ENCODE measurements at regions not wholly inside any gene's neighbourhood (a gene's known extent, or its start where the extent isn't known, plus 50 kb on each side); places are given as distances from the start of the nearest gene placed in this dataset.

- no peak for DNase-seq
Observed at GRCh38 chr21:15151385-15152103, 86.7 kb upstream of the NRIP1 start.

- no peak for DNase-seq
Observed at GRCh38 chr21:15152591-15152990, 87.8 kb upstream of the NRIP1 start.

DNA sequence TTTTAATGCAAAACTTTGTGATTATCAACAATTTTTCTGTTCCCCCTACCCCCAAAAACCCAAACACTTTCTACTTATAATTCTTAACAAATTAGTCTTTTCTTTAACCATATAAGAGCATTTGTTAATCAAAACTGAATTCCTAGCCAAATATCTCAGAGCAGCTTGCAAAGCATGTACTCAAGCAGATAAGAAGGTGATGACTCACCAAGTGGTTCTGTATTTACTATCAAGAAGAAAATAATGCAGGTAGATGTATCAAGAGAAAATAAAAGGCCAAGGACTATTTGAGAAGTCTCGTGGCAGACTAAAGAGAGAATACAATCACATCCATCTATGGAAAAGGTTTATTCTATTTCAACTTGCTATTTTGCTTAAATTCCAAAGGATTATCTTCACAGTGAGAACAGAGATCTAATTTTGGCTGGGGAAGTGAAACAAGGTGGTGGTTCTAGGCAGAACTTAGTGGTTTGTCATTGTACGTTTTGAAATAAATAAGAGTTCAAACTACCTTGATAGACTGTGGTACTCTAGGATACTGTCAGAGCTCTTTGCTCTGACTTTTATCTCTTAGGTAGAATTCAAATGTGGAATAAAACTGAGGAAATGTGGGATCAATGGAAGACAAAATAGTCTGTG is 94.7 kb upstream of the NRIP1 start:
- DNase-seq = no peak

GRCh38 chr21:15160136-15160535 is 95.3 kb upstream of the NRIP1 start:
- DNase-seq = no peak

DNA sequence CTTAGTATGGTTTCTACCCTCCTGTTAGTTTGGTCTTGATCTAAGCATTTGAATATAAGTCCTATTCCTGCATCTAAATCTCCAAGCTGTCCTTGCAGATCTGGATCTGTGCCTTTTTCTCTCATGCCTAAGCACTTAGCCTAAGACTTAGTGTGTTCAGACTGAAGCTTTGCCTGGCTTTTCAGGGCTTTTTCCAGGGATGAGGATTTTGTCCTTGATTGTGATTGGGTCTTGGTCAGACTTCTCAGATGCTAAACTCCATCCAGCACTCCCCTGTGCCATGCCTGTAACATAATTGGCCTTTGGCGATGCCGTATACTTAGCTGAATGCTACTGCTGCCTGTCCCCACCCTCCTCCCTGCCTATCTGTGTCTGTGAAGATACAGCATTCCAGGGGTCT is 98.1 kb upstream of the NRIP1 start:
- no peak for DNase-seq

DNA sequence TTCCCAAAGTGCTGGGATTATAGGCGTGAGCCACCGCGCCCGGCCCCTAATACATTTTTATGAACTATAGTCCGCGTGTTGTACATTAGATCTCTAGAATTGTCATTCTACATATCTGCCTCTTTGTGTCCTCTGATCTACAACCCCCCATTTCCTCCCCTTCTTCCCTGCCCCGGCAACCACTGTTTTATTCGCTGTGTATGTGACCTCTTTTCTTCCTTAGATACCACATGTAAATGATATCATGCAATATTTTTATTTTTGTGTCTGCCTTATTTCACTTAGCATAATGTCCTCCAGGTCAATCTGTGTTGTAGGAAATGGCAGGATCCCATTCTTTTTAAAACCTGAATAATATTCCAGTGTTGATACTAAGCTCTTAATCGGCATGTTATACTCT is 99.5 kb upstream of the NRIP1 start:
- no peak for DNase-seq

DNA sequence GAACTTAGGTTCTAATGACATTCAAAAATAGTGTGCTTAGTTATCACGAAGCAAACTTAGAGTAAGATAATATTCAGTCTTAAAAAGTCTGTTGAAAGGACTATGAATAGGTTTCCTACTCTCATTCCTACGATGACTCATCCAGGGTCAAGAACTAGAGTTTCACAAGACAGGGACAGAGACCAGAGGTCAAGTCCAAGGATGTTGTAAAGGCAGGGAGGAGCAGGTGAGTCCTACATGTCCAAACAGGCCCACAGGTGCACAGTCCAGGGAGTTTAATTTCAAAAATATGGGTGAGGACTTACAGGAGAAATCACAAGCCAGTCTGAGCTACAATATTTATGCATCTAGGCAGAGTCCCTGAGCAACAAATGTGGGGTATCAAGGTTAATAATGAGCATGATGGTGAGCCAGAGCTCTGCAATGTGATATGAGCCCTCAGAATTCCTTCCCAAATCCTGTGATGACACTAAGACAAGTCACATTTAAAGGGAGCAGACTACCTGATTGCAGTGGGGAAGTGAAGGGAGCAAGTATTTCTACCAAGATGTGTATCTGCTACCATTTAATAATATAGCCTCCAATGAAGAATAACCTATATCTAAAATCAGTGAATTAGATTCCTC is 100.0 kb upstream of the NRIP1 start:
- DNase-seq = no peak

GRCh38 chr21:15170614-15171013 is 105.8 kb upstream of the NRIP1 start:
- DNase-seq = no peak

DNA sequence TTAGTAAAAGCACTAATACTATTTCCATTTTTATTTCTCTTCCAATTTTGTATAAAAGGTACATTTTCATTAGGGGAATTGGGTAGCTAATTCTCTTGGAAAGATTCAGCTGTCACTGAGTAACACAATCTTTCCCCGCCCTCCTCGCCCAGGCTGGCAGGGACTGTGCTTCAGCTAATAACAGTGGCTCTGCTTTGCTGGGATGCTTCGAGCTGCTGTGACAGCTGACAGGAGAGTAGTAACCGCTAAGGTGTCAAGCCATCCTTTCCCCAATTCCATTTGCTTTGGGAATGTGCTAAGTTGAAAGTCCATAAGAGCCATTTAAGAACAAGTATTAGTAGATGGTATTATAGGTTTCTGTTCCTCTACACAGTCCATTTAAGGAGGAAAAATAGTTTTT is 106.7 kb upstream of the NRIP1 start:
- DNase-seq = no peak

- DNase-seq = no peak
Observed at GRCh38 chr21:15172963-15173362, 108.2 kb upstream of the NRIP1 start.

DNA sequence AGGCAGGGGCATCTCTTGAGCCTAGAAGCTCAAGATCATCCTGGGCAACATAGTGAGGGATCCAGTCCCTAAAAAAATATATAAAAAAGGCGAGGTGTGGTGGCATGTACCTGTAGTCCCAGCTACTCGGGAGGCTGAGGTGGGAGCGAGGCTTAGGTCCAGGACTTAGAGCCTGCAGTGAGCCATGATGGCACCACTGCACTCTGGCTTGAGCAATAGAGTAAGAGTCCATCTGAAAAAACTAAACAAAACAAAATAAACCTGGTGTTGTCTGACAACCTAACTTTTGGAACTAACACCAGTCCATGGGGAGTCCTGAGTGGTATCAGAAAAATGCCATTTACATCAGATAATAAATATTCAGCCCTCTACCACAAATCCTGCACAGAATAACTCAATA is 110.1 kb upstream of the NRIP1 start:
- DNase-seq = no peak

- no peak for DNase-seq
Observed at GRCh38 chr21:15182731-15183130, 117.9 kb upstream of the NRIP1 start.

GRCh38 chr21:15183813-15184257 is 119.0 kb upstream of the NRIP1 start:
- DNase-seq = no peak

DNA sequence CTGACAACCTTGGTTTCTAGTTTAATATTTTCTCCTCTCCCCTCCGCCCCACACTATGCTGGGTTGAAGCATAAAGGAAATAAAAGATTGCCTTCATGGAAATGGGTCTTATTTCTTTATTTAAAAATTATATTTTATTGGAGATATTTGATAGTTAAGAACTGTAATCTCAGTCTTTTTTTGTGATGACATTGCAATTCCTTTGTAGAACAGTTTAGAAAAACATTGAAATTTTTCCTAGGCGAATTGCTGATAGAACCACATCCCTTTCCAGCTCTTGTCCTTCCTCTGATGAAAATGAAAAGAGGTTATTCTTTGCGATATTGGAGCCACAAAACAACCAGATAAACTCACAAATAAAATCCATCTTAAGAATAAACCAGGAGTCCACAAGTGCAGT is 125.6 kb upstream of the NRIP1 start:
- DNase-seq = no peak

DNA sequence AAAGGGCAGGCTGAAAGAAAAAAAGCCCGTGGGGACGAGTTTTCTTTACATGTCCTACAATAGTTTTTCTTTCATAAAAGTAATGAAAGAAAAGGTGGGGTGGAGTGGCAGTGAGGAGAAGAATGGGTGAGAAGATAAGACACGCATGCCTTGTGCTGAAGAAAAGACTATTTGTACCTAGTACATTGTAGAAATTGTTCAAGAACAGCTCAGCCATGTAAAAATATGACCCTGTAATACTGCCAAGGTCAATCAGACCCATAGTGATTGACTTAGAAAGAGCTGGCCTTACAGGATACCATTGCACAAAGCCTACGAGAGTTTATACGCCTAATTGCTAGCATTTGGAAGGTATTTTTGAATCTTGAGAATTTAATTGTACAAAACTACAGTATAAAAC is 126.0 kb upstream of the NRIP1 start:
- no peak for DNase-seq

DNA sequence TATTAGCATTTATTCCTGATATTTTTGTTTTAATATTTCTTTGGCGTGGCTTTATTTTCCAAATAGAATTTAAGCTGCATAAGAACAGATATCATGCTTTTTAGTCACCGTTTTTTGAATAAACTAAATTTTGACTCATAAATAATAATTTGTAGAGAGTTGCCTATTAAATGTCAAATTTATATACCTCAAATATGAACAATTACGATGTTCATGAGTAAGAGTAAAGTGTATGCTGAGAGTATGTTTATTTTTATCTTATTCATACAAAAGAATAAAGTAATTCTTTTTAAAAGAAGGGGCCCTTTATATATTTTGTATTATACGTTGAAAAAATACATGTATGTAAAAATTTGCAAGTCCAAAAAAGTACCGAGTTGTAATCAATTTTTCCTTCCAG is 126.5 kb upstream of the NRIP1 start:
- no peak for DNase-seq

DNA sequence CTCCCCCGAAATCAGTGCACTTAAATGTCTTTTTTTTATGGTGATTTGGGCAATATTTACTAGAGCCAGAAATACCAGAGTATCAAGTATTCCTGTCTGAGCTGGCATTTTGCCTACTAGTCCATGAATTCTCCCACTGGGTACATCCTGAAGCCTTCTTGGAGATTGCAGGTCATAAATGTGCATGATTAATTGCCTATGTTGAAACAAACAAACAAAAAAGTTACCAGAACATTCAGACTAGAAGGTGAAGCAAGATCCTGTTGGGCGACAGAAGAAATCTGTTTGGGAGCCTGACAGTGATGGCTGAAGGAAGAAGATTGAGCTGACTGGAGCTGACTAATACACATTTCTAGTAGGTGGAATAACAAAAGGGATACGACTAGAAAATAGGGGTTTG is 127.4 kb upstream of the NRIP1 start:
- DNase-seq = no peak

GRCh38 chr21:15193937-15194336 is 129.1 kb upstream of the NRIP1 start:
- DNase-seq = no peak

DNA sequence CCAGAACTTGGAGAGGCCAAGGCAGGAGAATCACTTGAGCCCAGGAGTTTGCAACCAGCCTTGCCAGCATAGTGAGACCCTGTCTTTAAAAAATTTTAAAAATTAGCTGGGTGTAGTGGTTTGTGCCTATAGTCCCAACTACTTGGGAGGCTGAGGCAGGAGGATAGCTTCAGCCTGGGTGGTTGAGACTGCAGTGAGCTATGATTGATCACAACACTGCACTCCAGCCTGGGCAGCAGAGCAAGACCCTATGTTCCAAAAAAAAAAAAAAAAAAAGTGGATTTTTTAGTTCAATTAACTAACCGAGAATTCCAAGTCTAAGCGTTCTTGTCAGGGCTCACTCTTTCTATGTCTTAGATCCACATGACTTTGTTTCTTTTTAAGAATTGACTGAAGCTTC is 130.3 kb upstream of the NRIP1 start:
- DNase-seq = no peak

GRCh38 chr21:15195768-15196167 is 131.0 kb upstream of the NRIP1 start:
- no peak for DNase-seq

- no peak for DNase-seq
Observed at GRCh38 chr21:15197696-15198095, 132.9 kb upstream of the NRIP1 start.

DNA sequence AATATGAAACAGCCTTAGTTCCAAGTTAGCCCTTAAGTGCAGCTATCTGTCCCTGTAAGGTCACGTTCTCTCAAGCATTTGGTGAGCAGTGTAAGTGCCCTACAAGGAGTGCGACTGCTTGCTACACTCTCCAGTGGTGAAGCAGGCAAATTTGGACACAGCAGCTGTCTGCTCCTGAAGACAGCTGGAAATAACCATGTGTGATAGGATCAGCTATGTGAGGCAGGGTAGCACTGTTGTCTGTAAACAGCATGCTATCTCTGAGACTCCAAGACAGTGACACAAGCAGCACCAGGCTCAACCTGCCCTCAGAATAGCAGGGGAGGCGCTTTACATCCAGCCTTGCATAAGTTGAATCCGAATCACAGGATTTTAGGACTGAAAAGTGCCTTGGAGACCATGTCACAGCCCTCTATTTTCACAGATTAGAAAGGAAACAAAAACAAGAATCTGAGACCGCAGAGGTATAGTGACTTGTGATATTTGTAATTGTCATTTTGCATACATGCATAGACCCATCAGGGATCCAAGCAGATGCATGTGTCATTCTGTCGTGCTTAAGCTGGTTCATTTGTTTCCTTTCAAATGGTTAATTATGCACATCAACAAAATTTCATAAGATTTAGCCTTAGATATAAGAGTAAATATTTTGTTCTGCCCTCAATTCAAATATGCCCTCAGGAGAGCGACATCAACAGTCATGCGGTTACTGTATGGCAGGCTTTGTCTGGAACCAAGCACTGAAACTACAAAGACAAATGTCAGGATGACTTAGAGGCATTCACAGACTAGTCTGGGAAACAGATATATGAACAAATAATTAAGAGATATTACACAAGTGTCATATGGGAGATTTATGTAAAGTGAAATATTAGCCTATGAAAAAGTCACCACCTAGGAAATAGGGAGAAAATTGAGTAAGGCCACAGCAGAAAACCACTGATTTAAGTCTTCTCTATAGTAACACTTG is 134.9 kb upstream of the NRIP1 start:
- no peak for DNase-seq

GRCh38 chr21:15203740-15204139 is 138.9 kb upstream of the NRIP1 start:
- no peak for DNase-seq

Data from occipital lobe (tissue), 1 donor.